ENCODE measurements at regions not wholly inside any gene's neighbourhood (a gene's known extent, or its start where the extent isn't known, plus 50 kb on each side); places are given as distances from the start of the nearest gene placed in this dataset.
A peak's percentile ranks its signal among the peaks of the same experiment; 100 is the strongest.

DNA sequence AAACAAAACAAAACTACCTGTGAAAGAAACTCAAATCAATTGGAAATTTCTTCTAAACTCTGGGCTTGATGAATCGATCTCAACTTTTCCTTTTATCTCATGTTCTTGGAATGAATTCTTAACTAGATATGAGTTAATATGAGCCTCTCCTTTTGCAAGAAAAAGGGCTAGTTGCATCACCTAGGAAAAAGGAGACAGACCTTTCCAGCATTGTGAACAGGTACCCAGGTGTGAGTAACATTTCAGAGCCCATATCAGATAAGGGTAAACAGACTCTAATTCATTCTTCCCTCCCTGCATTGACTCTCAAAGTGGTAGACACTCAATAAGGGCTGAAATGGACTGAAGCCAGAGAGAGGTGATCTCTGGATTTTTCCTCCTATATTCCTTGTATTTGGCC lies 103.8 kb upstream of the AGR3 start (continued):
- TF ChIP-seq, protein P1, sequence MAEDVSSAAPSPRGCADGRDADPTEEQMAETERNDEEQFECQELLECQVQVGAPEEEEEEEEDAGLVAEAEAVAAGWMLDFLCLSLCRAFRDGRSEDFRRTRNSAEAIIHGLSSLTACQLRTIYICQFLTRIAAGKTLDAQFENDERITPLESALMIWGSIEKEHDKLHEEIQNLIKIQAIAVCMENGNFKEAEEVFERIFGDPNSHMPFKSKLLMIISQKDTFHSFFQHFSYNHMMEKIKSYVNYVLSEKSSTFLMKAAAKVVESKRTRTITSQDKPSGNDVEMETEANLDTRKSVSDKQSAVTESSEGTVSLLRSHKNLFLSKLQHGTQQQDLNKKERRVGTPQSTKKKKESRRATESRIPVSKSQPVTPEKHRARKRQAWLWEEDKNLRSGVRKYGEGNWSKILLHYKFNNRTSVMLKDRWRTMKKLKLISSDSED (CRISPR knock-in tag; IDR thresholded peaks at IDR 0.05), result no peak
- TF ChIP-seq CEBPG (CRISPR knock-in tag; IDR thresholded peaks at IDR 0.05) (peak; percentile 61), ZNF607 (CRISPR knock-in tag; IDR thresholded peaks at IDR 0.05; ENCODE audit: borderline replicate concordance) (no peak), KLF13 (CRISPR knock-in tag; IDR thresholded peaks at IDR 0.05) (no peak), NFATC3 (CRISPR knock-in tag; IDR thresholded peaks at IDR 0.05) (no peak), ZFYVE20 (CRISPR knock-in tag; IDR thresholded peaks at IDR 0.05; ENCODE audit: borderline replicate concordance, low read depth) (no peak)

DNA sequence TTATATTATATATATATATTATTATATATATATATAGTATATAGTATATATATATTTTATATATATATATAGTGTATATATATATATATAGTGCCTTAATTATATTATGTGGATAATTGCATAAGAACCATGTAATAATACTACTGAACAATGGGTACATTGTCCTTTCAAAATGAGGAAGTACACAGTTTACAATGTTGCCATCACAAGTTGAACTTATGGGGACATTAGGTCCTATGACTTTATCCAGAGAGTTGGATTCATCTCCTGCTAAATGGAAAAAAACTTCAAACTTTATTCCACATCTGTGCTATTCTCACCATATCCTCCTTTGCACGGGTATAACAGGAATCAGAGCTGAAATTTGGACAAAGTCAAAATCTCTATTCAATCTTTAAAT lies 105.0 kb upstream of the AGR3 start:
- intact Hi-C loops (cut with micrococcal nuclease; ENCODE audit: unreplicated experiment) (loop anchor here (10.0 kb wide), 1 partner anchor 248 kb away; no protein-coding TSS in a partner anchor), in situ Hi-C loops (cut with HindIII; ENCODE audit: extremely low pct_ligation_motif_present, low pct_unique_long_range_greater_than_20kb) (loop anchor here (5.0 kb wide), 1 partner anchor 316 kb away; no protein-coding TSS in a partner anchor)
- Histone ChIP-seq H3K27ac (ENCODE audit: extremely low read length, insufficient read depth, low read length) (no peak overlapping the region), H3K36me3 (replicated peaks in 1 of 2; ENCODE audit: control insufficient read depth in 1 of 2, insufficient read depth in 2 of 2, low read length in 2 of 2) (no peaks in the 10 kb centered on the region), H3K9me3 (ENCODE audit: low read length) (no peaks in the 10 kb centered on the region), H3K9ac (ENCODE audit: insufficient read depth, low read depth, low read length) (no peak overlapping the region), H2AFZ (ENCODE audit: low read length) (no peak overlapping the region), H3K79me2 (ENCODE audit: insufficient read depth, low read length) (no peaks in the 10 kb centered on the region), H3K4me1 (ENCODE audit: insufficient read depth, low read length) (peaks cover 73% of the 10 kb centered on the region), H3K27me3 (ENCODE audit: control insufficient read depth in 1 of 2, insufficient read depth in 2 of 2, low read length in 2 of 2) (no peaks in the 10 kb centered on the region), H3K4me3 (replicated peaks in 1 of 3; ENCODE audit: insufficient read depth in 1 of 3, low read depth in 2 of 3, low read length in 3 of 3) (no peak overlapping the region), H4K20me1 (ENCODE audit: insufficient read depth, low read length) (no peaks in the 10 kb centered on the region), H3K4me2 (ENCODE audit: low read depth, low read length) (no peak overlapping the region)
- WGBS (ENCODE audit: low lambda C conversion rate), result 91% methylated on average over 1 of the region's 1 CpG
- ATAC-seq (no peak), FAIRE-seq (no peak), DNase-seq (ENCODE audit: low spot score) (no peak)
- no TSS peak for BruUV-seq (replicated peaks)
- ChIA-PET CTCF (ENCODE audit: low intra/inter-chr PET ratio, low total read pairs) (no interaction called here), POLR2A (no interaction called here)
- TF ChIP-seq MXD4 (CRISPR knock-in tag; IDR thresholded peaks at IDR 0.05) (no peak), ZNF839 (CRISPR knock-in tag; IDR thresholded peaks at IDR 0.05; ENCODE audit: borderline replicate concordance) (no peak), ZMAT3 (CRISPR knock-in tag; conservative IDR thresholded peaks at IDR 0.05) (no peak), ATF1 (CRISPR knock-in tag; IDR thresholded peaks at IDR 0.05) (no peak), KLF16 (CRISPR knock-in tag; IDR thresholded peaks at IDR 0.05) (no peak), HIVEP1 (CRISPR knock-in tag; IDR thresholded peaks at IDR 0.05) (no peak), ZSCAN22 (CRISPR knock-in tag; IDR thresholded peaks at IDR 0.05) (no peak), GFI1 (CRISPR knock-in tag; IDR thresholded peaks at IDR 0.05; ENCODE audit: borderline replicate concordance) (no peak), SIX4 (CRISPR knock-in tag; IDR thresholded peaks at IDR 0.05) (no peak), ZNF235 (CRISPR knock-in tag; IDR thresholded peaks at IDR 0.05; ENCODE audit: borderline replicate concordance) (no peak), HNRNPH1 (optimal IDR thresholded peaks at IDR 0.05; ENCODE audit: low read depth, low read length) (no peak), KDM5A (IDR thresholded peaks at IDR 0.05; ENCODE audit: borderline replicate concordance, low read length) (no peak)
- TF ChIP-seq, protein P2, sequence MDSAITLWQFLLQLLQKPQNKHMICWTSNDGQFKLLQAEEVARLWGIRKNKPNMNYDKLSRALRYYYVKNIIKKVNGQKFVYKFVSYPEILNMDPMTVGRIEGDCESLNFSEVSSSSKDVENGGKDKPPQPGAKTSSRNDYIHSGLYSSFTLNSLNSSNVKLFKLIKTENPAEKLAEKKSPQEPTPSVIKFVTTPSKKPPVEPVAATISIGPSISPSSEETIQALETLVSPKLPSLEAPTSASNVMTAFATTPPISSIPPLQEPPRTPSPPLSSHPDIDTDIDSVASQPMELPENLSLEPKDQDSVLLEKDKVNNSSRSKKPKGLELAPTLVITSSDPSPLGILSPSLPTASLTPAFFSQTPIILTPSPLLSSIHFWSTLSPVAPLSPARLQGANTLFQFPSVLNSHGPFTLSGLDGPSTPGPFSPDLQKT (CRISPR knock-in tag; IDR thresholded peaks at IDR 0.05; ENCODE audit: borderline replicate concordance), result no peak
- TF ChIP-seq, protein P3, sequence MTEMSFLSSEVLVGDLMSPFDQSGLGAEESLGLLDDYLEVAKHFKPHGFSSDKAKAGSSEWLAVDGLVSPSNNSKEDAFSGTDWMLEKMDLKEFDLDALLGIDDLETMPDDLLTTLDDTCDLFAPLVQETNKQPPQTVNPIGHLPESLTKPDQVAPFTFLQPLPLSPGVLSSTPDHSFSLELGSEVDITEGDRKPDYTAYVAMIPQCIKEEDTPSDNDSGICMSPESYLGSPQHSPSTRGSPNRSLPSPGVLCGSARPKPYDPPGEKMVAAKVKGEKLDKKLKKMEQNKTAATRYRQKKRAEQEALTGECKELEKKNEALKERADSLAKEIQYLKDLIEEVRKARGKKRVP (CRISPR knock-in tag; IDR thresholded peaks at IDR 0.05), result no peak
- TF ChIP-seq, protein P4, sequence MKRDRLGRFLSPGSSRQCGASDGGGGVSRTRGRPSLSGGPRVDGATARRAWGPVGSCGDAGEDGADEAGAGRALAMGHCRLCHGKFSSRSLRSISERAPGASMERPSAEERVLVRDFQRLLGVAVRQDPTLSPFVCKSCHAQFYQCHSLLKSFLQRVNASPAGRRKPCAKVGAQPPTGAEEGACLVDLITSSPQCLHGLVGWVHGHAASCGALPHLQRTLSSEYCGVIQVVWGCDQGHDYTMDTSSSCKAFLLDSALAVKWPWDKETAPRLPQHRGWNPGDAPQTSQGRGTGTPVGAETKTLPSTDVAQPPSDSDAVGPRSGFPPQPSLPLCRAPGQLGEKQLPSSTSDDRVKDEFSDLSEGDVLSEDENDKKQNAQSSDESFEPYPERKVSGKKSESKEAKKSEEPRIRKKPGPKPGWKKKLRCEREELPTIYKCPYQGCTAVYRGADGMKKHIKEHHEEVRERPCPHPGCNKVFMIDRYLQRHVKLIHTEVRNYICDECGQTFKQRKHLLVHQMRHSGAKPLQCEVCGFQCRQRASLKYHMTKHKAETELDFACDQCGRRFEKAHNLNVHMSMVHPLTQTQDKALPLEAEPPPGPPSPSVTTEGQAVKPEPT (CRISPR knock-in tag; IDR thresholded peaks at IDR 0.05; ENCODE audit: low read depth), result no peak

All from HepG2 (cell line).